ENCODE measurements at regions not wholly inside any gene's neighbourhood (a gene's known extent, or its start where the extent isn't known, plus 50 kb on each side); places are given as distances from the start of the nearest gene placed in this dataset.

GRCh38 chr2:59889305-59889704, 664.1 kb downstream of the BCL11A start:
- H3K9me3 ChIP-seq = no peaks in the 10 kb centered on the region
- H3K4me3 ChIP-seq = no peak overlapping the region
- WGBS (ENCODE audit: missing lambda C conversion rate) = 15% methylated on average over 8 of the region's 8 CpGs
- DNase-seq (ENCODE audit: low read depth in 1 of 2, low spot score in 1 of 2) (no peak), FAIRE-seq (no peak), ATAC-seq (no peak)
- H3K4me2 ChIP-seq = no peak overlapping the region
- CTCF ChIA-PET = no interaction called here
- TF ChIP-seq TP53 (CRISPR knock-in tag; IDR thresholded peaks at IDR 0.05) (no peak), USF2 (IDR thresholded peaks at IDR 0.05) (peak; percentile 57)
- no peaks in the 10 kb centered on the region for H3K4me1 ChIP-seq
- no peak overlapping the region for H3K27ac ChIP-seq
- POLR2A ChIA-PET = no interaction called here

DNA sequence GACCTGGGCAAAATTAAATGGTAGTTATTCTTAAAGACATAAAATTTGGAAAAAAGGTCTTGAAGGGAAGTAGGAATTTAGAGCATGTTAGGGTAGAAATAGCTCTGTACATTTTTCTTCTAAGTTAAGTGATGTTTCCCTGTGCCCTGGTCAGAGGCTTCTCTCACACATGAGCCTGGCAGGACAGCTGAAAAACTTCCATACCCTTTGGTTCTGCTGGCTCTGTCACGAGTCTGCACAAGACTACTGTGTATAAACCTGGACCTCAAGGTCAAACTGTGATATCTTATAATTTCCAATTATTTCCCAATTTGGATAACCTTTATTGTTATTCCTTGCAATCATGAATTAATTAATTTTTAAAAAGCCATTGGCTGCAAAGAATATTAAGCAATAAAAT, 664.7 kb downstream of the BCL11A start:
- ChIA-PET CTCF (no interaction called here), POLR2A (no interaction called here)
- no peak for TF ChIP-seq CEBPB (IDR thresholded peaks at IDR 0.05)
- TF ChIP-seq EHMT2 (IDR thresholded peaks at IDR 0.05; ENCODE audit: low read depth) = no peak
- TF ChIP-seq, protein P1, sequence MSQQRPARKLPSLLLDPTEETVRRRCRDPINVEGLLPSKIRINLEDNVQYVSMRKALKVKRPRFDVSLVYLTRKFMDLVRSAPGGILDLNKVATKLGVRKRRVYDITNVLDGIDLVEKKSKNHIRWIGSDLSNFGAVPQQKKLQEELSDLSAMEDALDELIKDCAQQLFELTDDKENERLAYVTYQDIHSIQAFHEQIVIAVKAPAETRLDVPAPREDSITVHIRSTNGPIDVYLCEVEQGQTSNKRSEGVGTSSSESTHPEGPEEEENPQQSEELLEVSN (IDR thresholded peaks at IDR 0.05; ENCODE audit: borderline replicate concordance, low read depth) = no peak
- TF ChIP-seq MAZ (IDR thresholded peaks at IDR 0.05; ENCODE audit: borderline replicate concordance, low read depth, low read length) = no peak
- TF ChIP-seq HOXB13 (CRISPR knock-in tag; IDR thresholded peaks at IDR 0.05; ENCODE audit: low read depth) = no peak
- TF ChIP-seq BHLHE40 (IDR thresholded peaks at IDR 0.05; ENCODE audit: low read depth, low read length) = no peak
- TF ChIP-seq, protein P2, sequence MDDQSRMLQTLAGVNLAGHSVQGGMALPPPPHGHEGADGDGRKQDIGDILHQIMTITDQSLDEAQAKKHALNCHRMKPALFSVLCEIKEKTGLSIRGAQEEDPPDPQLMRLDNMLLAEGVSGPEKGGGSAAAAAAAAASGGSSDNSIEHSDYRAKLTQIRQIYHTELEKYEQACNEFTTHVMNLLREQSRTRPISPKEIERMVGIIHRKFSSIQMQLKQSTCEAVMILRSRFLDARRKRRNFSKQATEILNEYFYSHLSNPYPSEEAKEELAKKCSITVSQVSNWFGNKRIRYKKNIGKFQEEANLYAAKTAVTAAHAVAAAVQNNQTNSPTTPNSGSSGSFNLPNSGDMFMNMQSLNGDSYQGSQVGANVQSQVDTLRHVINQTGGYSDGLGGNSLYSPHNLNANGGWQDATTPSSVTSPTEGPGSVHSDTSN (IDR thresholded peaks at IDR 0.05) = no peak
- no peak for TF ChIP-seq KDM1A (IDR thresholded peaks at IDR 0.05; ENCODE audit: low read depth)
- no peak for TF ChIP-seq NR3C1 (IDR thresholded peaks at IDR 0.05)
- TF ChIP-seq BCL3 (IDR thresholded peaks at IDR 0.05) = no peak
- Histone ChIP-seq H3K4me2 (no peak overlapping the region), H3K27ac (no peak overlapping the region), H3K9me3 (no peaks in the 10 kb centered on the region), H3K4me1 (no peaks in the 10 kb centered on the region), H3K4me3 (no peak overlapping the region)
- FAIRE-seq (no peak), DNase-seq (ENCODE audit: low read depth in 1 of 2, low spot score in 1 of 2) (no peak), ATAC-seq (no peak)
- WGBS (ENCODE audit: missing lambda C conversion rate) = 3% methylated on average over 1 of the region's 1 CpG

DNA sequence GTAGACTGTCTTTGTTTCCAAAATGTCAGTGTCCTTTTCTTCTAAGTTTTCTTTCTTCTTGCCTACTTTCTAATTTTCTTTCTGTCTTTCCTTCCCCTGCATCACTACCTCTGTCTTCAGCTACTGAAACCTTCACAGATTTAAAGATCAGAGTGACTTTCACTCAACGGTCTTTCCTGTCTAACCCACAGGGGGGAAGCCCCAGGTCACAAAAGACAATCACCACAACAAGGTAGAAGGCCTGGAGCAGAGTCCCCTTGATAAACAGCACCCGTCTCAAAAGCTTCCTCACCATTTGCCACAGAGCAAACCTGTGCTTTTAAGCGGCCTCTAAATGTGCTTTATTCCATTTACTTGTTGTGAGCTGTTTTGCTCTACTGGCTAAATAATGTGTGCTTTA, 665.4 kb downstream of the BCL11A start:
- WGBS (ENCODE audit: missing lambda C conversion rate) = 3% methylated on average over 3 of the region's 3 CpGs
- FAIRE-seq (no peak), ATAC-seq (no peak), DNase-seq (ENCODE audit: low read depth in 1 of 2, low spot score in 1 of 2) (no peak)
- TF ChIP-seq ZFP36 (IDR thresholded peaks at IDR 0.05; ENCODE audit: borderline replicate concordance, partially characterized antibody) (no peak), NFE2L2 (conservative IDR thresholded peaks at IDR 0.05; ENCODE audit: low read length) (no peak), CBX8 (IDR thresholded peaks at IDR 0.05) (no peak), EHF (CRISPR knock-in tag; IDR thresholded peaks at IDR 0.05) (no peak), EHMT2 (IDR thresholded peaks at IDR 0.05; ENCODE audit: low read depth) (no peak), ZNF302 (CRISPR knock-in tag; IDR thresholded peaks at IDR 0.05) (no peak), ZSCAN20 (CRISPR knock-in tag; IDR thresholded peaks at IDR 0.05) (no peak), RCOR1 (IDR thresholded peaks at IDR 0.05; ENCODE audit: low read depth, low read length) (no peak), SMC3 (IDR thresholded peaks at IDR 0.05) (no peak), RARB (CRISPR knock-in tag; IDR thresholded peaks at IDR 0.05) (no peak), USF2 (IDR thresholded peaks at IDR 0.05) (no peak), JUN (IDR thresholded peaks at IDR 0.05) (no peak)
- TF ChIP-seq, protein P3, sequence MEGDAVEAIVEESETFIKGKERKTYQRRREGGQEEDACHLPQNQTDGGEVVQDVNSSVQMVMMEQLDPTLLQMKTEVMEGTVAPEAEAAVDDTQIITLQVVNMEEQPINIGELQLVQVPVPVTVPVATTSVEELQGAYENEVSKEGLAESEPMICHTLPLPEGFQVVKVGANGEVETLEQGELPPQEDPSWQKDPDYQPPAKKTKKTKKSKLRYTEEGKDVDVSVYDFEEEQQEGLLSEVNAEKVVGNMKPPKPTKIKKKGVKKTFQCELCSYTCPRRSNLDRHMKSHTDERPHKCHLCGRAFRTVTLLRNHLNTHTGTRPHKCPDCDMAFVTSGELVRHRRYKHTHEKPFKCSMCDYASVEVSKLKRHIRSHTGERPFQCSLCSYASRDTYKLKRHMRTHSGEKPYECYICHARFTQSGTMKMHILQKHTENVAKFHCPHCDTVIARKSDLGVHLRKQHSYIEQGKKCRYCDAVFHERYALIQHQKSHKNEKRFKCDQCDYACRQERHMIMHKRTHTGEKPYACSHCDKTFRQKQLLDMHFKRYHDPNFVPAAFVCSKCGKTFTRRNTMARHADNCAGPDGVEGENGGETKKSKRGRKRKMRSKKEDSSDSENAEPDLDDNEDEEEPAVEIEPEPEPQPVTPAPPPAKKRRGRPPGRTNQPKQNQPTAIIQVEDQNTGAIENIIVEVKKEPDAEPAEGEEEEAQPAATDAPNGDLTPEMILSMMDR (IDR thresholded peaks at IDR 0.05) = no peak
- H3K4me3 ChIP-seq = no peak overlapping the region
- H3K27ac ChIP-seq = no peak overlapping the region
- ChIA-PET POLR2A (no interaction called here), CTCF (no interaction called here)
- H3K4me1 ChIP-seq = no peaks in the 10 kb centered on the region
- H3K9me3 ChIP-seq = no peaks in the 10 kb centered on the region
- no peak overlapping the region for H3K4me2 ChIP-seq

Data from A549 (cell line).